HFF-Myc (cell line): ENCODE measurements at regions not wholly inside any gene's neighbourhood (a gene's known extent, or its start where the extent isn't known, plus 50 kb on each side); places are given as distances from the start of the nearest gene placed in this dataset.
"Not testable (repeated sequence)": the region's sequence is repeated elsewhere in the genome, so short reads cannot be mapped to it uniquely, and the experiment has no call there.

Experiments
- DNase-seq: peaks from one replicate; pipeline ENCODE4 v3.0.0-alpha.2; 2011; ENCODE audit warnings: low read depth; ENCODE audit errors: extremely low read depth
- H3K4me3 ChIP-seq: replicated peaks from 2 replicates; pipeline ENCODE4 v1.5.1; 2011; ENCODE audit warnings: low read depth, mild to moderate bottlenecking, control low read depth, low read length
- CTCF ChIP-seq: IDR thresholded peaks from 2 replicates; pipeline ENCODE4 v1.5.1; 2012; ENCODE audit warnings: mild to moderate bottlenecking, low read depth, low read length, control low read depth; ENCODE audit errors: missing control alignments

- no peak overlapping the region for H3K4me3 ChIP-seq
- TF ChIP-seq CTCF = no peak
- DNase-seq = no peak
Measured at GRCh38 chr1:224817382-224817781, 112.1 kb upstream of the DNAH14 start.

- no peak for TF ChIP-seq CTCF
- DNase-seq = no peak
Measured at GRCh38 chr1:224819861-224820260, 109.6 kb upstream of the DNAH14 start.

GRCh38 chr1:224820341-224820740 lies 109.1 kb upstream of the DNAH14 start:
- no peak overlapping the region for H3K4me3 ChIP-seq
- DNase-seq = no peak
- TF ChIP-seq CTCF = no peak

More at GRCh38 chr1:224819861-224820260, 109.6 kb upstream of the DNAH14 start:
- no peak overlapping the region for H3K4me3 ChIP-seq

GRCh38 chr1:224821751-224822150 lies 107.7 kb upstream of the DNAH14 start:
- not testable (repeated sequence) for DNase-seq, H3K4me3 ChIP-seq

GRCh38 chr1:224825525-224826000 lies 103.9 kb upstream of the DNAH14 start:
- no peak for TF ChIP-seq CTCF
- H3K4me3 ChIP-seq = no peak overlapping the region
- no peak for DNase-seq

- peak; percentile 4 for DNase-seq
- no peak overlapping the region for H3K4me3 ChIP-seq
- no peak for TF ChIP-seq CTCF
Measured at GRCh38 chr1:224828691-224829090, 100.8 kb upstream of the DNAH14 start.

- no peak for TF ChIP-seq CTCF
- H3K4me3 ChIP-seq = no peak overlapping the region
- no peak for DNase-seq
Measured at GRCh38 chr1:224831501-224831900, 98.0 kb upstream of the DNAH14 start.

- not testable (repeated sequence) for DNase-seq, H3K4me3 ChIP-seq
Measured at GRCh38 chr1:224839648-224840300, 89.7 kb upstream of the DNAH14 start.

- H3K4me3 ChIP-seq, DNase-seq: not testable (repeated sequence)
Measured at GRCh38 chr1:224841803-224842202, 87.7 kb upstream of the DNAH14 start.
